C4-2B (cell line): ENCODE measurements at regions not wholly inside any gene's neighbourhood (a gene's known extent, or its start where the extent isn't known, plus 50 kb on each side); places are given as distances from the start of the nearest gene placed in this dataset.

ENCODE experiments used
- CTCF ChIP-seq: fragments of 450-650 bp; conservative IDR thresholded peaks from 2 replicates; pipeline ENCODE4 v1.5.1; 2017; ENCODE audit warnings: mild to moderate bottlenecking
- ZFX ChIP-seq: fragments of 450-650 bp; IDR thresholded peaks from 2 replicates; pipeline ENCODE4 v1.6.1; 2017

DNA sequence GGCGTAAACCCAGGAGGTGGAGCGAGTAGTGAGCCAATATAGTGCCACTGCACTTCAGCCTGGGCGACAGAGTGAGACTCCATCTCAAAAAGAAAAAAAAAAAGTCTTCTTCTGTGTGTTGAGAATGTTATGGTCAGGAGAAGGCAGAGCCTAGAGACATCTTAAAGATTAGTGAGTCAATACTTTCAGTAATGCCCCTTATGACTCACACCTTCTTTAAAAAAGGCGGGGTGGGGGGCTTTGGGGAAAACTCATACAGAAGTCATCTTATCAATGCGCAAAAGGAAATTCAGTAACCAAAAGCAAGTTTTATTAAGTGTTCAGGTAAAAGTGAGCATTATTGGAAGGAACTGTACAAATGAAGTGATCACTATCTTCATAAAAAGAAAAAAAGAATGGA lies 1369.8 kb upstream of the LRRTM3 start:
- no peak for TF ChIP-seq CTCF
- TF ChIP-seq ZFX, result no peak
